Fibroblast of lung (primary cell): ENCODE measurements at regions not wholly inside any gene's neighbourhood (a gene's known extent, or its start where the extent isn't known, plus 50 kb on each side); places are given as distances from the start of the nearest gene placed in this dataset.

Experiments
- EZH2 ChIP-seq: IDR thresholded peaks from 2 replicates; pipeline ENCODE4 v1.5.1; 2012; ENCODE audit warnings: low read length, control low read depth, mild to moderate bottlenecking; ENCODE audit errors: missing control alignments
- TF ChIP-seq, protein P1 (sequence below), 2 donors: IDR thresholded peaks in 1 of 2; conservative IDR thresholded peaks in 1 of 2; 1 replicate in 1 of 2; 2 replicates in 1 of 2; pipeline ENCODE4 v1.5.1; 2011 to 2012; ENCODE audit warnings: low read length in 2 of 2, control low read depth in 1 of 2, inconsistent platforms in 1 of 2, low read depth in 1 of 2, mild to moderate bottlenecking in 1 of 2

DNA sequence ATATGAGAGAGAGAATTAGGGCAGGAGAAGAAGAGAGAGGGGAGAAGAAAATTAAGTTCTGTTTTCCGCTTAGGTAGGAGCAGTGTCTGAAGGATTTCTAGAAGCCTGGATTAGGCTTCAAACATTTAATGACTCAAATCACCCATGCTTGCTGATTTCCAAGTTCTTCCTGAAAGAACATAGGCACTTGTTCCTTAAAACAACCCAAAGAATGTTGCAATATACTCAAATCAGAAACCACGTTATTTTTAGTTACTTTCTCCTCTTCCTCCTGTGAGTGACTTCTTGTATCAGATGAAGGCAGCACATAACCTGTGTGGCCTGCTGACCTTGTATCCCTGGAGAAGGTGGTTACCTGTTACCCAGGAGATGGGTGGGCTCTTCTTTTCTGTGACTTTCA is 351.5 kb upstream of the KLF4 start:
- TF ChIP-seq EZH2: no peak
- TF ChIP-seq, protein P1, sequence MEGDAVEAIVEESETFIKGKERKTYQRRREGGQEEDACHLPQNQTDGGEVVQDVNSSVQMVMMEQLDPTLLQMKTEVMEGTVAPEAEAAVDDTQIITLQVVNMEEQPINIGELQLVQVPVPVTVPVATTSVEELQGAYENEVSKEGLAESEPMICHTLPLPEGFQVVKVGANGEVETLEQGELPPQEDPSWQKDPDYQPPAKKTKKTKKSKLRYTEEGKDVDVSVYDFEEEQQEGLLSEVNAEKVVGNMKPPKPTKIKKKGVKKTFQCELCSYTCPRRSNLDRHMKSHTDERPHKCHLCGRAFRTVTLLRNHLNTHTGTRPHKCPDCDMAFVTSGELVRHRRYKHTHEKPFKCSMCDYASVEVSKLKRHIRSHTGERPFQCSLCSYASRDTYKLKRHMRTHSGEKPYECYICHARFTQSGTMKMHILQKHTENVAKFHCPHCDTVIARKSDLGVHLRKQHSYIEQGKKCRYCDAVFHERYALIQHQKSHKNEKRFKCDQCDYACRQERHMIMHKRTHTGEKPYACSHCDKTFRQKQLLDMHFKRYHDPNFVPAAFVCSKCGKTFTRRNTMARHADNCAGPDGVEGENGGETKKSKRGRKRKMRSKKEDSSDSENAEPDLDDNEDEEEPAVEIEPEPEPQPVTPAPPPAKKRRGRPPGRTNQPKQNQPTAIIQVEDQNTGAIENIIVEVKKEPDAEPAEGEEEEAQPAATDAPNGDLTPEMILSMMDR (conservative IDR thresholded peaks at IDR 0.05 in 1 of 2, IDR thresholded peaks at IDR 0.05 in 1 of 2; ENCODE audit: low read depth in 1 of 2, low read length in 2 of 2): no peak
